Thymus (tissue), 11 donors: ENCODE measurements at regions not wholly inside any gene's neighbourhood (a gene's known extent, or its start where the extent isn't known, plus 50 kb on each side); places are given as distances from the start of the nearest gene placed in this dataset.
"Not testable (repeated sequence)": the region's sequence is repeated elsewhere in the genome, so short reads cannot be mapped to it uniquely, and the experiment has no call there.

Experiments
- DNase-seq, 9 donors: peaks; one replicate each; pipeline ENCODE4 v3.0.0-alpha.2; 2013; ENCODE audit warnings: low spot score in 9 of 9, low read depth in 6 of 9, missing footprints in 1 of 9
- H3K27ac ChIP-seq, 2 donors: one replicate each; pipeline ENCODE4 v1.5.1; 2013; ENCODE audit warnings: control low read depth in 1 of 2, low read depth in 1 of 2, low read length in 1 of 2, mild to moderate bottlenecking in 1 of 2, moderate library complexity in 1 of 2
- H3K27me3 ChIP-seq, 2 donors: one replicate each; pipeline ENCODE4 v1.5.1; 2013; ENCODE audit warnings: low read length in 1 of 2; ENCODE audit not compliant: control insufficient read depth in 2 of 2, insufficient read depth in 1 of 2
- H3K36me3 ChIP-seq, 2 donors: one replicate each; pipeline ENCODE4 v1.5.1; 2013; ENCODE audit warnings: low read length in 1 of 2, mild to moderate bottlenecking in 1 of 2, moderate library complexity in 1 of 2; ENCODE audit not compliant: control insufficient read depth in 2 of 2, insufficient read depth in 2 of 2
- H3K4me1 ChIP-seq, 2 donors: one replicate each; pipeline ENCODE4 v1.5.1; 2013; ENCODE audit warnings: low read length in 2 of 2; ENCODE audit not compliant: control insufficient read depth in 2 of 2, insufficient read depth in 2 of 2
- H3K4me3 ChIP-seq, 2 donors: one replicate each; pipeline ENCODE4 v1.5.1; 2013; ENCODE audit warnings: low read length in 2 of 2, control low read depth in 1 of 2, mild to moderate bottlenecking in 1 of 2
- H3K9me3 ChIP-seq, 2 donors: one replicate each; pipeline ENCODE4 v1.5.1; 2013; ENCODE audit warnings: low read length in 1 of 2, mild to moderate bottlenecking in 1 of 2; ENCODE audit not compliant: control insufficient read depth in 2 of 2, insufficient read depth in 1 of 2
- WGBS: extraction: QIAGEN DNeasy Blood & Tissue Kit; methylation state at CpG from one replicate; pipeline ENCODE4 v1.1.7; 2013; 5-methylcytosine and 5-hydroxymethylcytosine counted together
- donor health status: healthy.

DNA sequence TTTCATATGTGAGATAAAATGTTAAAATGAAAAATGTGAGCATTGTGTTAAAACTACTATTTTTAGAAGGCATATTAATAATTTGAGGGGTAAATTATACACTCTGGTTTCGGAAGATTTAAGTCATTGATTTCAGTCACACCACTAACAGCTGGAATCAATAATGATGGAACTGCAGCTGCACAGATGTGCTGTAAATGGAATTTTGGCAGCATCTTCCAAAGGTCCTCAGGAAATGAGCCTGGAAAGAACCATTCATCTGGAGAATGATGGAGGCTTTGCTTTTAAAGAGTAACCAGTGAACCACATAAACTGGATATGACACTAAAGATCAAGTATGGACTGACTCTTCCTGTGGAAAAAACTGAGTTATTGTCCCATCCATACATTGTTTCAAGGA lies 759.0 kb upstream of the EPHA5 start:
- H3K27me3 ChIP-seq: no peaks in the 10 kb centered on the region
- no peak overlapping the region for H3K27ac ChIP-seq
- peaks cover 0 to 7% of the 10 kb centered on the region in 2 donors for H3K9me3 ChIP-seq
- H3K4me3 ChIP-seq: no peak overlapping the region
- H3K36me3 ChIP-seq: no peaks in the 10 kb centered on the region
- 98% methylated on average over 1 of the region's 1 CpG for WGBS
- no peak for DNase-seq
- no peaks in the 10 kb centered on the region for H3K4me1 ChIP-seq

DNA sequence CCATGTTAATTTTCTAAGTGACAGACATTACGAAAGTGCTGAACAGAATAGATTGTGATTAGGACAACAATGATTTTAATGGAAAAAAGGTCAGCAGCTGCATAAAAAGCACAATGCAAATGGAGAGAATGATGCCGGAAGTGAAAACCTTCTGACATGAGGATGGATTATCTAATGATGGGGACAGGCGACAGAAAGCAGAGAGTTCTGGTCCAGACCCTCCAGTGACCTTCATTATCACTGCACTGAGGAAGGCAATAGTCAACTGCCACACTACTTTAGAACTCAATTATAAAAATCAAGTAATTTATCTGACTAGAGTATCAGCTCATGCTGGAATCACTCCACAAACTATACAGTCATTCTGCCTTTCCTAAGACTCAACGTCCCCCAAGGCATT lies 746.1 kb upstream of the EPHA5 start:
- no peak for DNase-seq
- WGBS: 81% methylated on average over 4 of the region's 4 CpGs

DNA sequence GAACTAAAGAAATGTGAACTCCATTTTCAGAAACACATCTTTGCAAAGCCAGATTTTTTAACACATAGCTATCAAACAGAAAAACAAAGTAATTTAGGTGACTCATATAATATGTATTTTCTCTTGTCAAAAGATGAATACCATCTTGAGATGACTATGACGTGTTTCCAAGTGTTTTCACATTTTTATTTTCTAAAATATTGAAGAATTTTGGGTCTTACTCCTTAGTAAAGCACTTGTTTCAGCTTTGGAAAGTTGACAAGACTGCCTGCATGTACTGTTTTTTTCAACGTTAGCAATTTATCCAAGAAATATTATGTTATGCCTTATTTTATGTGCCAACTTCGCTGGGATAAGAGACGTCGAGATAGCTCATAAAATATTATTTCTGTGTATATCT lies 733.9 kb upstream of the EPHA5 start:
- DNase-seq: no peak
- WGBS: 91% methylated on average over 5 of the region's 5 CpGs
- Histone ChIP-seq H3K9me3 (peaks cover 0 to 1% of the 10 kb centered on the region in 2 donors), H3K4me3 (no peak overlapping the region), H3K4me1 (no peaks in the 10 kb centered on the region), H3K27me3 (no peaks in the 10 kb centered on the region), H3K36me3 (no peaks in the 10 kb centered on the region), H3K27ac (no peak overlapping the region)

More for the DNA sequence above, 746.1 kb upstream of the EPHA5 start:
- Histone ChIP-seq H3K4me1 (no peaks in the 10 kb centered on the region), H3K4me3 (no peak overlapping the region), H3K27me3 (no peaks in the 10 kb centered on the region), H3K27ac (no peak overlapping the region), H3K36me3 (no peaks in the 10 kb centered on the region), H3K9me3 (no peaks in the 10 kb centered on the region)

DNA sequence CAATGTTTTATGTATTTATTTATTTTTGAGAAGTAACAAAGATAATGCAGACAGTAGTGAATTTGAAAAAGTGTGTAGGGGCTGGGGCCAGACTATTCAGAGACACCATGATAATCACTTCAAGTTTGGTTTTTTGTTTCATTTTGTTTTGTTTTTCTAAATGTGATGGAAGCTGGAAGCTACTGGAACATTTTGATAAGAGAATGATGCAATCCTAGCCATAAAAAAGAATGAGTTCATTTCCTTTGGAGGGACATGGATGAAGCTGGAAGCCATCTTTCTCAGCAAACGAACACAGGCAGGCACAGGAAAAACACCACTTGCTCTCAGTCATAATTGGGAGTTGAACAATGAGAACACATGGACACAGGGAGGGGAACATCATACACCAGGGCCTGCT lies 706.6 kb upstream of the EPHA5 start:
- Histone ChIP-seq H3K27me3 (no peaks in the 10 kb centered on the region), H3K27ac (no peak overlapping the region), H3K4me1 (no peaks in the 10 kb centered on the region), H3K36me3 (no peaks in the 10 kb centered on the region), H3K4me3 (no peak overlapping the region), H3K9me3 (no peaks in the 10 kb centered on the region)
- WGBS: 27% methylated on average over 1 of the region's 1 CpG
- DNase-seq: no peak

DNA sequence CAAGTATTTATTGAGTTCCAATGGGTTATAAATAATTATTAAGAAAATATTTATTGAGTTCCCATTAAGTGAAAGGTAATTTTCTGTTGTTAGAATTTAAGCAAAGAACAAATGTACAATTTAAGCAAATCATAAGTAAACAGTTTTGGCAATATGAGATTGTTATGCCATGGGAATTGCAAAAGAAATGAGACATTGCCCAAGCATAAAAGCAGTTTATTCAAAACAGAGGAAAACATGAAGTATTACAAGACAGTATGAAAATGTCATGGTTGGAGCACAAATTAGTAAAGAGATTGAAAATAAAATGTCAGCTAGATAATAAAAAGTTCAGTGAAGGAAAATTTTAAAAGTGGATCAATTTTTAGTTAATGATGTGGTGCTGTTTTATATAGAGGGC lies 706.1 kb upstream of the EPHA5 start:
- no peaks in the 10 kb centered on the region for H3K27me3 ChIP-seq
- H3K9me3 ChIP-seq: no peaks in the 10 kb centered on the region
- no peak overlapping the region for H3K4me3 ChIP-seq
- H3K4me1 ChIP-seq: no peaks in the 10 kb centered on the region
- no peak overlapping the region for H3K27ac ChIP-seq
- no peaks in the 10 kb centered on the region for H3K36me3 ChIP-seq
- DNase-seq: no peak

DNA sequence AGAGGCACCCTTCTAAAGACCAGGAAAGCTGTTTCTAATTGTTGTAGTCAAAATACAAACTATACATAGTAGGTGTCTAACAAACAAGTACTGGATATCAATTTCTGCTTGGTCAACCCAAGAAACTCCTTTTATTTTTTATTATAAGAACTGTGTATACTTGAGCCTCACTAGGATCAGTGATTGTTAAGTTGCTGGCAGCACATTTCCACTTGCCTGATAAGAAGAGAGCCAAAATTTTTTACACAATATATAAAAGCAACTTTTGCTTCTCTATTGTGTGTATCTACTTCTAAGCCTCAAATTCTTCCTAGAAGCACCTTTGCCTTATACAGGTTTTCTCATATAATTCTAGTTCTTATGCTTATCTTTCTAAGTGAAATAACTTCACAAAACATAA lies 703.0 kb upstream of the EPHA5 start:
- no peaks in the 10 kb centered on the region for H3K9me3 ChIP-seq
- DNase-seq: no peak
- H3K36me3 ChIP-seq: no peaks in the 10 kb centered on the region
- no peaks in the 10 kb centered on the region for H3K4me1 ChIP-seq
- H3K27me3 ChIP-seq: no peaks in the 10 kb centered on the region
- no peak overlapping the region for H3K27ac ChIP-seq
- H3K4me3 ChIP-seq: no peak overlapping the region

DNA sequence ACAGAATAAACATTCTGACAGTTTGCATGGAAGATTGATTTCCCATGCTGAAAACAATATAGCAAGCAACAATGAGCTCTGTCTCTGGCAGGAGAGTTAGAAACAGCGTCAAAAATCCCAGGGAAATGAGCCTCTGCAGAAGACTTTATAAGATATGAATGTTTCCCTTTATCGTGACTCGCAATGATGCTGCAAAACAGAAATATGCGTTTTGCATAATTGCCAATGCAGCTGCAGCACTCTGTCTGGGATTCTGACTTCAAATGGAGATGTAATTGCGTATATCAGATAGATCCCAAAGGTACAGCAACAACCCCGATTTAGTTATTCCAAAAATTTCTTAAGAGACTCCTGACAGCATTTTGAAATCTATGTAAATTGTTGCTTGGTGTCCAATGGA lies 702.4 kb upstream of the EPHA5 start:
- Histone ChIP-seq H3K36me3 (no peaks in the 10 kb centered on the region), H3K27me3 (no peaks in the 10 kb centered on the region), H3K9me3 (no peaks in the 10 kb centered on the region), H3K4me1 (no peaks in the 10 kb centered on the region), H3K27ac (no peak overlapping the region), H3K4me3 (no peak overlapping the region)
- WGBS: 94% methylated on average over 6 of the region's 6 CpGs
- no peak for DNase-seq

DNA sequence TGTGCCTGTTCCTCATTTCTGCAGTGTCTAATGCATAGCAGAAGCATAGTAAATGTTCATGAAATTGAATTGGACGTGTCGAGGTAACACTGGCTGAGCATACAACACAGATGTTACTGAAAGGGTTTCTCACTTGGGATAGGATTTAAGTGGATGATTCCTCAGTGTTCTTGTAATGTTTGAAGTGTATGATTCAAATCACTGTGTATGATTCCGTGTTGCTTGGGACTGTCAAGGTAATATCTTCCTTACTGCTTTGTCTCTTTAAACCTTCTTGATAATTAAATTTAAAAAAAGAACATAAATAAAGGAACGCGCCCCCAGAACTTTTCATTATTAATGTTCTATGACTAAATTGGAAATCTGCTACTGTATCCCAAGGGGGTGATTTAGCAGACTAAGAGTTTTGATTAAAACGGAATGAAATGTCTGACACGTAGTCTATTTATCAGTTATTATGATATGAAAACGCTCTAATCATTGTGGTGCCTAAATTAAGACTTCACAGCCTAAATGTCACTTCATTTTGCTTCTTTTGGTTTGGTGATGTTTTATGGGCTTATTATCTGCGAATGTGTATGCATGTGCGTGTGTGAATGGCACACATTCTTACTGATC lies 696.9 kb upstream of the EPHA5 start:
- WGBS: 87% methylated on average over 10 of the region's 10 CpGs
- Histone ChIP-seq H3K4me3 (no peak overlapping the region), H3K27me3 (no peaks in the 10 kb centered on the region), H3K4me1 (no peaks in the 10 kb centered on the region), H3K36me3 (no peaks in the 10 kb centered on the region), H3K9me3 (no peaks in the 10 kb centered on the region), H3K27ac (no peak overlapping the region)
- DNase-seq: no peak

DNA sequence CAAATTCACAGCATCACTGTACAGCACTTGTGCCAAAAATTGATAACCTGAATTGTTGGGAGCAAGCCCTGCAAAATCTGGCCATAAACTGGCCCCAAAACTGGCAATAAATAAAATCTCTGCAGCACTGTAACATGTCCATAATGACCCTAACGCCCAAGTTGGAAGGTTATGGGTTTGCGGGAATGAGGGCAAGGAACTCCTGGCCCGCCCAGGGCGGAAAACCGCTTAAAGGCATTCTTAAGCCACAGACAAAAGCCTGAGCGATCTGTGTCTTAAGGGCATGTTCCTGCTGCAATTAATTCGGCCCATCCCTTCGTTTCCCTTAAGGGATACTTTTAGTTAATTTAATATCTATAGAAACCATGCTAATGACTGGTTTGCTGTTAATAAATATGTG lies 690.1 kb upstream of the EPHA5 start:
- not testable (repeated sequence) for H3K36me3 ChIP-seq, H3K4me3 ChIP-seq, H3K27me3 ChIP-seq, H3K27ac ChIP-seq, DNase-seq, H3K9me3 ChIP-seq, H3K4me1 ChIP-seq
- 95% methylated on average over 8 of the region's 8 CpGs for WGBS

DNA sequence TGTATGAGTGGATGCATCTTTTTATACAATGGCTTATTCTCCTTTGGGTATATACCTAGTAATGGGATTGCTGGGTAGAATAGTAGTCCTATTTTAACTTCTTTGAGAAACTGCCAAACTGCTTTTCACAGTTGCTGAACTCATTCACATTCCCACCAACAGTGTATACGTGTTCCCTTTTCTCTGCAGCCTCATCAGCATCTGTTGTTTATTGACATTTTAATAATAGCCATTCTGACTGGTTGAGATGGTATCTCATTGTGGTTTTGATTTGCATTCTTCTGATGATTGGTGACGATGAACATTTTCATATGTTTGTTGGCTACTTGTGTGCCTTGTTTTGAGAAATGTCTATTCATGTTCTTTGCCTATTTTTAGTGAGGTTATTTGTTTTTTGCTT lies 687.0 kb upstream of the EPHA5 start:
- Histone ChIP-seq H3K9me3 (no peaks in the 10 kb centered on the region), H3K27me3 (no peaks in the 10 kb centered on the region), H3K27ac (no peak overlapping the region), H3K36me3 (no peaks in the 10 kb centered on the region), H3K4me1 (no peaks in the 10 kb centered on the region), H3K4me3 (no peak overlapping the region)
- WGBS: 80% methylated on average over 2 of the region's 2 CpGs
- DNase-seq: no peak
